ENCODE measurements at regions not wholly inside any gene's neighbourhood (a gene's known extent, or its start where the extent isn't known, plus 50 kb on each side); places are given as distances from the start of the nearest gene placed in this dataset.

- Histone ChIP-seq H3F3A (ENCODE audit: insufficient read depth, low read length) (no peaks in the 10 kb centered on the region), H2AFZ (ENCODE audit: low read length) (no peak overlapping the region), H3K4me2 (ENCODE audit: low read length) (no peak overlapping the region), H3K27ac (ENCODE audit: low read depth, low read length, poor library complexity, severe bottlenecking) (no peak overlapping the region), H3K9me2 (ENCODE audit: low read depth, low read length) (no peaks in the 10 kb centered on the region), H3K9me3 (ENCODE audit: low read length) (no peaks in the 10 kb centered on the region), H3K4me3 (ENCODE audit: low read depth, low read length, poor library complexity, severe bottlenecking) (no peak overlapping the region), H4K20me1 (ENCODE audit: insufficient read depth, low read length) (no peaks in the 10 kb centered on the region), H3K27me3 (ENCODE audit: insufficient read depth, low read length) (no peaks in the 10 kb centered on the region), H3K4me1 (ENCODE audit: insufficient read depth, low read length, severe bottlenecking) (no peaks in the 10 kb centered on the region), H3K36me3 (ENCODE audit: insufficient read depth, low read length) (no peaks in the 10 kb centered on the region), H3K9ac (ENCODE audit: low read length) (no peak overlapping the region), H3K79me2 (ENCODE audit: insufficient read depth, low read length) (no peaks in the 10 kb centered on the region)
- TF ChIP-seq EZH2 (IDR thresholded peaks at IDR 0.05; ENCODE audit: borderline replicate concordance, low read length) = no peak
- TF ChIP-seq, protein P1, sequence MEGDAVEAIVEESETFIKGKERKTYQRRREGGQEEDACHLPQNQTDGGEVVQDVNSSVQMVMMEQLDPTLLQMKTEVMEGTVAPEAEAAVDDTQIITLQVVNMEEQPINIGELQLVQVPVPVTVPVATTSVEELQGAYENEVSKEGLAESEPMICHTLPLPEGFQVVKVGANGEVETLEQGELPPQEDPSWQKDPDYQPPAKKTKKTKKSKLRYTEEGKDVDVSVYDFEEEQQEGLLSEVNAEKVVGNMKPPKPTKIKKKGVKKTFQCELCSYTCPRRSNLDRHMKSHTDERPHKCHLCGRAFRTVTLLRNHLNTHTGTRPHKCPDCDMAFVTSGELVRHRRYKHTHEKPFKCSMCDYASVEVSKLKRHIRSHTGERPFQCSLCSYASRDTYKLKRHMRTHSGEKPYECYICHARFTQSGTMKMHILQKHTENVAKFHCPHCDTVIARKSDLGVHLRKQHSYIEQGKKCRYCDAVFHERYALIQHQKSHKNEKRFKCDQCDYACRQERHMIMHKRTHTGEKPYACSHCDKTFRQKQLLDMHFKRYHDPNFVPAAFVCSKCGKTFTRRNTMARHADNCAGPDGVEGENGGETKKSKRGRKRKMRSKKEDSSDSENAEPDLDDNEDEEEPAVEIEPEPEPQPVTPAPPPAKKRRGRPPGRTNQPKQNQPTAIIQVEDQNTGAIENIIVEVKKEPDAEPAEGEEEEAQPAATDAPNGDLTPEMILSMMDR (IDR thresholded peaks at IDR 0.05; ENCODE audit: low read length) = no peak
Observed at GRCh38 chr10:78758176-78758575, 310.6 kb upstream of the ZMIZ1 start.

DNA sequence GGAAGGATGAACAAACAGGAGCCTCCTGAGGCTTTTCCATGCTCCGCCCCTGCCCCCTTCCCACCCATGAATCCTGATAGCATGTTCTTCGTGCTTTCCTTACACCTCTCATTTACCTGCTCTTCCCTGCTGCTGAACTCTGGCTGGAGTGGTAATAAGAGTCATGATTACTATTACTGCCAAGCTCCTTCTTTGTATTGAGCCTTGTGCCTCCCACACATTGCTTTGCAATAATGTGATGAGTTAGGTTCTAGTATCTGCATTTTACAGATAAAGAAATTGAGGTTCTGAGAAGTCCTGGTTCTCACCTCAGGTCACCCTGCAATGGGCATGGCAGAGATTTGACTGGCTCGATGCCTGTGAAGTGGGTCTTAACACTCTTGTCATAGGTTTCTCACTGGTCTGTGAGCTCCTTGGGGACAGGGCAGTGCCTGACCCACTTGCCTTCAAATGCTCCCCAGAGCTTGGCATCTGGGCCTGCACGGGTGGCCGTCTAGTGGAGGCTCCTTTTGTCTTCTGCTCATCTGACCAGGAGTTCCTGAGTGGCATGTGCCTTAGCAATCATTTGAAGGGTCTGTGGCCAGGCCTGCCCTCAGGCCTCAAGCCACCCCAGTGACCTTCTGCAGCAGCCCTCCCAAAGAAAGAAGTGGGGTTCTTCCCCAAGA is 309.2 kb upstream of the ZMIZ1 start:
- Histone ChIP-seq H3K4me3 (ENCODE audit: low read depth, low read length, poor library complexity, severe bottlenecking) (no peak overlapping the region), H3K4me1 (ENCODE audit: insufficient read depth, low read length, severe bottlenecking) (no peaks in the 10 kb centered on the region), H3K9me2 (ENCODE audit: low read depth, low read length) (no peaks in the 10 kb centered on the region)

DNA sequence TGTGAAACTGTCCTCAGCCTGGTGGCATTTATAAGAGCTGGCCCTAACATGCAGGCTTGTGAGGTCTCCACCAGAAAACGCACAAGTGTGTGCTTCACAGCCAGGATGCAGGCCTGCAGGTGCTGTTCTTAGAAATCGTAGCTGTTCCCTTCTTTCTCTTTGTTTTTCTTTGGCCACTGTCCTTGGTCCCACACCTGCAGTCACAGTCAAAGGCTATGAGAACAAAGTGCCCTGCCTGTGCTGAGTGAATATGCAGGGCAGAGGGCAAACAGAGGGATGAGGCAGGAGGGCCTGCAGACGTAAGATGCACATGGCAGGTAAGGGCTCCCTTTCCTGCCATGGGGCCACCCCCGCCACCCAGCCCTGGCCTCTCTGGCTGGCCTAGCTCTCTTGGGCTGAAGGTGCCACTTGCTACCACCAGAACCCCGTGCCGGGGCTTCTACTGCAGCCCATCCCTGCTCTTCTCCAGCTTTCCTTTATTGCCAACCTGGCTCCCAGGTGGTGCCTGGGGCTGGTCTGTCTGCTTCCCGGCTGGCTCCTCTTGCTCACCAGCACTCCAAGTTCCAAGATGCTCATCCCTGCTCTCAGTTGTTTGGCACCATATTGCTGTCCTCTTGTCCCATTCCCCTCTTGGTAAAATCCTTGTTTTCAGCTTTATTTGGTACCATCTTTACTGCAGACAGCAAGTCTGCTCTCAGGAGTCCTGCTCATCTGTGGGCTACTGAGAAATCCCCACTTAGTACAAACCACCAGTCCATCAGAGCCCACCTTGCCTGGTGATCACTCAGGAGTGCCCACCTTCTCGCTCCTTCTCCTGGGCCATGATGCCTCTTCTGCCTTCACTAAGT is 308.1 kb upstream of the ZMIZ1 start:
- Histone ChIP-seq H3K36me3 (ENCODE audit: insufficient read depth, low read length) (no peaks in the 10 kb centered on the region), H3K9me3 (ENCODE audit: low read length) (no peaks in the 10 kb centered on the region), H3K27ac (ENCODE audit: low read depth, low read length, poor library complexity, severe bottlenecking) (no peak overlapping the region), H3K4me3 (ENCODE audit: low read depth, low read length, poor library complexity, severe bottlenecking) (no peak overlapping the region), H4K20me1 (ENCODE audit: insufficient read depth, low read length) (no peaks in the 10 kb centered on the region), H3K4me2 (ENCODE audit: low read length) (no peak overlapping the region), H3K9me2 (ENCODE audit: low read depth, low read length) (no peaks in the 10 kb centered on the region), H3K9ac (ENCODE audit: low read length) (no peak overlapping the region), H3K79me2 (ENCODE audit: insufficient read depth, low read length) (no peaks in the 10 kb centered on the region), H3K27me3 (ENCODE audit: insufficient read depth, low read length) (peaks cover 3% of the 10 kb centered on the region), H3K4me1 (ENCODE audit: insufficient read depth, low read length, severe bottlenecking) (no peaks in the 10 kb centered on the region), H2AFZ (ENCODE audit: low read length) (no peak overlapping the region), H3F3A (ENCODE audit: insufficient read depth, low read length) (no peaks in the 10 kb centered on the region)
- TF ChIP-seq, protein P1 (IDR thresholded peaks at IDR 0.05; ENCODE audit: low read length) = no peak
- no peak for TF ChIP-seq EZH2 (IDR thresholded peaks at IDR 0.05; ENCODE audit: borderline replicate concordance, low read length)

More for the DNA sequence above, 309.2 kb upstream of the ZMIZ1 start:
- Histone ChIP-seq H3K4me2 (ENCODE audit: low read length) (no peak overlapping the region), H3K27me3 (ENCODE audit: insufficient read depth, low read length) (no peaks in the 10 kb centered on the region; the same call in 1 of the 2 replicates), H4K20me1 (ENCODE audit: insufficient read depth, low read length) (no peaks in the 10 kb centered on the region), H3K9ac (ENCODE audit: low read length) (no peak overlapping the region), H3K36me3 (ENCODE audit: insufficient read depth, low read length) (no peaks in the 10 kb centered on the region), H3K9me3 (ENCODE audit: low read length) (no peaks in the 10 kb centered on the region), H3K79me2 (ENCODE audit: insufficient read depth, low read length) (no peaks in the 10 kb centered on the region), H3F3A (ENCODE audit: insufficient read depth, low read length) (no peaks in the 10 kb centered on the region), H2AFZ (ENCODE audit: low read length) (no peak overlapping the region), H3K27ac (ENCODE audit: low read depth, low read length, poor library complexity, severe bottlenecking) (no peak overlapping the region)
- TF ChIP-seq, protein P1 (IDR thresholded peaks at IDR 0.05; ENCODE audit: low read length) = no peak
- TF ChIP-seq EZH2 (IDR thresholded peaks at IDR 0.05; ENCODE audit: borderline replicate concordance, low read length) = no peak
